Spinal cord (tissue), 9 donors: ENCODE measurements at regions not wholly inside any gene's neighbourhood (a gene's known extent, or its start where the extent isn't known, plus 50 kb on each side); places are given as distances from the start of the nearest gene placed in this dataset.
"Not testable (repeated sequence)": the region's sequence is repeated elsewhere in the genome, so short reads cannot be mapped to it uniquely, and the experiment has no call there.

ENCODE experiments used
- DNase-seq, 6 donors: peaks; one replicate each; pipeline versions ENCODE4 v3.0.0 to v3.0.0-alpha.2; 2013 to 2015; ENCODE audit warnings: low spot score in 6 of 6, low read depth in 4 of 6
- H3K27ac ChIP-seq: one replicate; pipeline ENCODE4 v1.5.1; 2013; ENCODE audit warnings: low read depth, low read length, control low read depth
- H3K27me3 ChIP-seq: one replicate; pipeline ENCODE4 v1.6.1; 2013; ENCODE audit warnings: low read length; ENCODE audit not compliant: control insufficient read depth, insufficient read depth
- H3K36me3 ChIP-seq: one replicate; pipeline ENCODE4 v1.6.1; 2013; ENCODE audit warnings: low read length; ENCODE audit not compliant: control insufficient read depth, insufficient read depth
- H3K4me1 ChIP-seq: one replicate; pipeline ENCODE4 v1.6.1; 2013; ENCODE audit warnings: low read length; ENCODE audit not compliant: control insufficient read depth, insufficient read depth
- H3K4me3 ChIP-seq: one replicate; pipeline ENCODE4 v1.5.1; 2013; ENCODE audit warnings: low read depth, low read length, control low read depth
- H3K9me3 ChIP-seq: one replicate; pipeline ENCODE4 v1.6.1; 2013; ENCODE audit warnings: low read length; ENCODE audit not compliant: control insufficient read depth, insufficient read depth
- WGBS: methylation state at CpG from one replicate; pipeline ENCODE4 v1.1.5; 2013; ENCODE audit warnings: missing lambda C conversion rate; ENCODE audit not compliant: insufficient coverage; 5-methylcytosine and 5-hydroxymethylcytosine counted together
- donor health status: healthy.

- WGBS, result no CpG with 5 or more reads among the region's 5 CpGs
- not testable (repeated sequence) for H3K9me3 ChIP-seq, H3K27ac ChIP-seq, H3K4me1 ChIP-seq, H3K36me3 ChIP-seq, H3K27me3 ChIP-seq, DNase-seq, H3K4me3 ChIP-seq
Observed at GRCh38 chr1:149658175-149658574, 74.5 kb downstream of the PPIAL4C start.

DNA sequence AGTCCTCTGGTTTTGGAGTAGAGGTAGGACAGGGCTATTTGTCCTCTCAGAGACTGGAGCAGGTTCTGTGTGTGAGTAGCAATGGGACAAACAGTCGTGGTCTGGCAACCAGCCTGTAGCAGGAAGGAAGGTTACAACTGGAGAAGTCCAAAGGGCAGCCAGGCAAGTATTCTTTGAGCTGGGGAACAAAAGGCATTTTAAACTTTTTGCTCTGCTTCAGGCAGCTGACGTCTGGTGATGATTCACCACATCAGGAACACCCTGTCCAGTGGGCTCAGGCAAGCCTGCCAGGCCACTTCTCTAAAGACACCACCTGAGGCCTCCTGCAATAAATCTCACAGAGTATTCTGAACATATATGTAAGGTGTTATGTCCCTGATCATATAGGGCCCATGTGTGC is 81.0 kb downstream of the PPIAL4C start:
- not testable (repeated sequence) for DNase-seq, H3K36me3 ChIP-seq, H3K4me1 ChIP-seq, H3K9me3 ChIP-seq, H3K27me3 ChIP-seq, H3K4me3 ChIP-seq, H3K27ac ChIP-seq
- WGBS, result no CpG with 5 or more reads among the region's 2 CpGs

GRCh38 chr1:149665033-149665432 is 81.4 kb downstream of the PPIAL4C start:
- H3K4me1 ChIP-seq, H3K4me3 ChIP-seq, DNase-seq, H3K9me3 ChIP-seq, H3K27ac ChIP-seq, H3K36me3 ChIP-seq, H3K27me3 ChIP-seq: not testable (repeated sequence)

- H3K27ac ChIP-seq, H3K4me1 ChIP-seq, H3K27me3 ChIP-seq, H3K4me3 ChIP-seq, DNase-seq, H3K36me3 ChIP-seq, H3K9me3 ChIP-seq: not testable (repeated sequence)
- WGBS, result no CpG with 5 or more reads among the region's 2 CpGs
Observed at GRCh38 chr1:149665528-149665927, 81.9 kb downstream of the PPIAL4C start.

GRCh38 chr1:149673231-149673909 is 89.7 kb downstream of the PPIAL4C start:
- not testable (repeated sequence) for H3K4me1 ChIP-seq, H3K27me3 ChIP-seq, H3K36me3 ChIP-seq, H3K9me3 ChIP-seq, H3K4me3 ChIP-seq, H3K27ac ChIP-seq
- 61% methylated on average over 3 of the region's 4 CpGs for WGBS
- peak in 4 of 6 donors; percentile 0 to 21 (median 6) for DNase-seq

DNA sequence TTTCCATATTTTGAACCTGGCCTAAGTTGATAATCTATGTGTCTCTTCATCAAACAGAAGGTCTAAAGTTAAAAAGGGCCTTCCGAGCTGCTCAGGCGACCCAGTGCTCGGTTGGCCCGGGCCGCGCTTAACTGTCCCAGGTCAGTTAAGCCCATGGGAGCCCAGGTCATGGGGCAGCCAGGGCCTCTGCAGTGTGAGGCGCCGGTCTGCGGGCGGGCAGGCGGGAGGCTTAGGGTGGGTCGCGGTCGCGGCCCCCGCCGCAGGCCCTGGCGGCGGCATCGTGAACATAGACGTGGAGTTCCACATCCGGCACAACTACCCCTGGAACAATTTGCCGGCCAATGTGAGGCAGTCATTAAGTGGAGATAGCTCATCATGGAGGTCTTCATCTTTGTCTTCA is 91.3 kb downstream of the PPIAL4C start:
- H3K4me1 ChIP-seq, H3K27ac ChIP-seq, H3K9me3 ChIP-seq, H3K27me3 ChIP-seq, DNase-seq, H3K36me3 ChIP-seq, H3K4me3 ChIP-seq: not testable (repeated sequence)
- WGBS, result no CpG with 5 or more reads among the region's 23 CpGs

DNA sequence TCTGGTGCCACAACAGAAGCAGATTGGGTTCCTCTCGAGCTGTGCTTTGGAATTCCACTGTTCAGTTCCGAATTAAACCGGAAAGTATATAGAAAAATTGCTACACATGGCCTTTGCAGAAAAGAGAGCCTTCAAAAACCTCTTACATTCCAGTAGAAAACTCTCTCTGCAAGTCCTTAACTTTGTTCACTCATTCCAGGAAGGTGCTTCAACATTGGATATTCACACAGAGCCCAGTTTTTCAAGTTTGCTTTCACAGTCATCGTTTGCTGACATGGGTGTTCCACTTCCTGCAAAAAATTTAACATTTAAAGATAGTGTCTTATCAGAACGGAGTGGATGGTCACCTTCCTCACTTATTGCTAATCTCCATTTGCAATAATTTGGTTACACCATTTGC is 93.7 kb downstream of the PPIAL4C start:
- not testable (repeated sequence) for H3K36me3 ChIP-seq, H3K9me3 ChIP-seq, H3K27me3 ChIP-seq, H3K4me1 ChIP-seq, H3K27ac ChIP-seq, DNase-seq, H3K4me3 ChIP-seq
- WGBS, result no CpG with 5 or more reads among the region's 5 CpGs

DNA sequence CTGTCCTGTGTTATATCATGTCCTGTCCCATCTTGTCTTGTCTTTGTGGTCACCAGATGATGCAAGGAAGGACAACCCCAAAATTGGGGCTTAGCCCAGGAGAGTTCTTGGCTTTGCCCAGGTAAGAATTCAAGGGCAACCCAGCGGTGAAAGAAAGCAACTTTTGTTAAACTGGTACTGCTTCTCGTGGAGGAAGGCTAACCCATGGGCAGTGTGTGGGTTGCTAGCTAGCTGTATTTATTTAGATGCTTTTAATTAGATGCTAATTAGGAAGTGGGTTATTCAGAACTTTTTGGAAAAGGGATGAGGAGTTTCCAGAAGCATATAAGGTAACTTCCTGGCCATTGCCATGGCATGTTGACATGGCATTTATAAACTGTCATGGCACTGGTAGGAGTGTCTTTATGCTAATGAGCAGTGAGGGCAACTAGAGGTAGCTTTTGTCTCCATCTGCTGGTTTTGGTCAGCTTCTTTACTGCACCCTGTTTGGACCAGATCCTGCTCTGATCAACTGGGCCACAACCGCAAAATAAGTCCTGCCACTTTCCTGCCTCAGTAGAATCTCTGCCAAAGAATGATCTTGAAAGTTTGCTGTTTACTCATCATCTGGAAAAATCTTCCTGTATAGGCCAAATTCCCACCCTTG is 95.8 kb upstream of the FCGR1A start:
- WGBS, result no CpG with 5 or more reads among the region's 3 CpGs

DNA sequence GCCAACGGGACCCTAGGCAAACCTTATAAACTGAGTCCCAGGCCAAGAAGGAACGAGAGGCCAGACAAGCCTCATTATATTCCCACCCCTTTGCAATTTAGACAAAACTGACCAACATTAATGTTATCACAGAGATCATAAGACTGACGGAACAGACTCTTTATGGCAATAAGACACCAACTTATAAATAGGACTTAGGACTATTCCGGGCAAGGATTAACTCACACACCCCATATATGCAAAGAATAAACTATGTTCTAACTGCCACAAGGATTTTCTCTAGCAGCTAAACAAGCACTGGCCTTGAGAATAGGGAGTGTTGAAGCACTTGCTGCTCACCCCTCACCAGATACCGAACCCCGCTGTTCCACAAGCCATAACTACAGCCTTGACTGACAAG is 91.1 kb upstream of the FCGR1A start:
- not testable (repeated sequence) for H3K4me1 ChIP-seq, H3K36me3 ChIP-seq, DNase-seq, H3K9me3 ChIP-seq, H3K27me3 ChIP-seq, H3K27ac ChIP-seq, H3K4me3 ChIP-seq
- WGBS, result 71% methylated on average over 1 of the region's 6 CpGs

More for the DNA sequence above, 95.8 kb upstream of the FCGR1A start:
- H3K36me3 ChIP-seq, H3K27me3 ChIP-seq, H3K27ac ChIP-seq, H3K4me1 ChIP-seq, H3K4me3 ChIP-seq, H3K9me3 ChIP-seq, DNase-seq: not testable (repeated sequence)

GRCh38 chr1:149692804-149693539 is 89.5 kb upstream of the FCGR1A start:
- H3K36me3 ChIP-seq, DNase-seq, H3K27me3 ChIP-seq, H3K4me1 ChIP-seq, H3K9me3 ChIP-seq, H3K27ac ChIP-seq, H3K4me3 ChIP-seq: not testable (repeated sequence)
- 100% methylated on average over 2 of the region's 17 CpGs for WGBS
